Liver (tissue), 8 donors: ENCODE measurements at regions not wholly inside any gene's neighbourhood (a gene's known extent, or its start where the extent isn't known, plus 50 kb on each side); places are given as distances from the start of the nearest gene placed in this dataset.
A peak's percentile ranks its signal among the peaks of the same experiment; 100 is the strongest.

Experiments
- DNase-seq: peaks from one replicate; pipeline ENCODE4 v3.0.0-alpha.2; 2017; ENCODE audit warnings: low spot score
- H3K27ac ChIP-seq, 2 donors: one replicate each; pipeline ENCODE4 v1.7.0; 2013; ENCODE audit warnings: inconsistent platforms in 2 of 2, low read length in 2 of 2, control low read depth in 1 of 2, low read depth in 1 of 2, mild to moderate bottlenecking in 1 of 2
- H3K27me3 ChIP-seq, 4 donors: one replicate each; pipeline versions ENCODE4 v1.6.1 to v1.7.0; 2013; ENCODE audit warnings: low read length in 3 of 4, inconsistent platforms in 1 of 4, mild to moderate bottlenecking in 1 of 4, moderate library complexity in 1 of 4; ENCODE audit not compliant: control insufficient read depth in 4 of 4, insufficient read depth in 4 of 4
- H3K36me3 ChIP-seq, 4 donors: one replicate each; pipeline versions ENCODE4 v1.6.1 to v1.7.0; 2013; ENCODE audit warnings: low read length in 3 of 4, mild to moderate bottlenecking in 3 of 4, low read depth in 1 of 4, moderate library complexity in 1 of 4; ENCODE audit not compliant: control insufficient read depth in 4 of 4, insufficient read depth in 3 of 4
- H3K4me1 ChIP-seq, 4 donors: one replicate each; pipeline versions ENCODE4 v1.6.1 to v1.7.0; 2013; ENCODE audit warnings: low read length in 3 of 4, mild to moderate bottlenecking in 3 of 4, moderate library complexity in 1 of 4; ENCODE audit not compliant: control insufficient read depth in 4 of 4, insufficient read depth in 4 of 4
- H3K4me3 ChIP-seq, 3 donors: one replicate each; pipeline versions ENCODE4 v1.6.1 to v1.7.0; 2013; ENCODE audit warnings: low read length in 3 of 3, control low read depth in 1 of 3, low read depth in 1 of 3, mild to moderate bottlenecking in 1 of 3
- H3K9ac ChIP-seq, 2 donors: one replicate each; pipeline ENCODE4 v1.7.0; 2013; ENCODE audit warnings: low read length in 2 of 2, mild to moderate bottlenecking in 2 of 2, moderate library complexity in 2 of 2, control low read depth in 1 of 2, low read depth in 1 of 2
- H3K9me3 ChIP-seq, 4 donors: one replicate each; pipeline versions ENCODE4 v1.6.1 to v1.7.0; 2013; ENCODE audit warnings: low read length in 3 of 4; ENCODE audit not compliant: control insufficient read depth in 4 of 4
- CTCF ChIP-seq: fragments of 150-350 bp; IDR thresholded peaks from 2 replicates; pipeline ENCODE4 v1.5.1; 2017; ENCODE audit warnings: improper control_type of control experiment, low read depth, low read length; ENCODE audit not compliant: missing input control
- EGR1 ChIP-seq, 2 donors: IDR thresholded peaks; 2 replicates each; pipeline ENCODE4 v1.6.1; 2016 to 2018; ENCODE audit warnings: antibody characterized with exemption in 2 of 2, low read depth in 2 of 2
- FOXA1 ChIP-seq: IDR thresholded peaks from 2 replicates; pipeline ENCODE4 v1.6.1; 2016; ENCODE audit warnings: antibody characterized with exemption
- HNF4A ChIP-seq, 2 donors: conservative IDR thresholded peaks; 2 replicates each; pipeline ENCODE4 v1.6.1; 2016; ENCODE audit warnings: antibody characterized with exemption in 2 of 2, mild to moderate bottlenecking in 2 of 2
- JUND ChIP-seq, 2 donors: IDR thresholded peaks; 2 replicates each; pipeline ENCODE4 v1.6.1; 2016; ENCODE audit warnings: antibody characterized with exemption in 2 of 2
- MAX ChIP-seq: IDR thresholded peaks from 2 replicates; pipeline ENCODE4 v1.6.1; 2016; ENCODE audit warnings: antibody characterized with exemption
- NR2F2 ChIP-seq: IDR thresholded peaks from 2 replicates; pipeline ENCODE4 v1.6.1; 2016; ENCODE audit warnings: antibody characterized with exemption
- RAD21 ChIP-seq, 2 donors: IDR thresholded peaks; 2 replicates each; pipeline ENCODE4 v1.6.1; 2016; ENCODE audit warnings: antibody characterized with exemption in 2 of 2, mild to moderate bottlenecking in 2 of 2
- RXRA ChIP-seq, 2 donors: IDR thresholded peaks; 2 replicates each; pipeline ENCODE4 v1.6.1; 2017 to 2018; ENCODE audit warnings: antibody characterized with exemption in 2 of 2, mild to moderate bottlenecking in 1 of 2
- TAF1 ChIP-seq: conservative IDR thresholded peaks from 2 replicates; pipeline ENCODE4 v1.6.1; 2016; ENCODE audit warnings: antibody characterized with exemption, mild to moderate bottlenecking
- YY1 ChIP-seq: IDR thresholded peaks from 2 replicates; pipeline ENCODE4 v1.6.1; 2016; ENCODE audit warnings: antibody characterized with exemption, mild to moderate bottlenecking
- ZBTB33 ChIP-seq: IDR thresholded peaks from 2 replicates; pipeline ENCODE4 v1.6.1; 2016; ENCODE audit warnings: antibody characterized with exemption
- WGBS: extraction: QIAGEN DNeasy Blood & Tissue Kit; methylation state at CpG from one replicate; pipeline ENCODE4 v1.1.7; 2013; 5-methylcytosine and 5-hydroxymethylcytosine counted together
- TF ChIP-seq, protein P1 (sequence below): IDR thresholded peaks from 2 replicates; pipeline ENCODE4 v1.6.1; 2016; ENCODE audit warnings: antibody characterized with exemption, mild to moderate bottlenecking
- TF ChIP-seq, protein P2 (sequence below): IDR thresholded peaks from 2 replicates; pipeline ENCODE4 v1.6.1; 2016; ENCODE audit warnings: antibody characterized with exemption
- donor health status: healthy.
- donor health status: healthy.
- donor health status: healthy.
- donor health status: healthy.
- donor health status: healthy.

GRCh38 chr13:44207476-44207875 lies 166.1 kb upstream of the SERP2 start (continued):
- TF ChIP-seq HNF4A (conservative IDR thresholded peaks at IDR 0.05) (no peak), FOXA1 (no peak), YY1 (no peak), NR2F2 (no peak), RAD21 (IDR thresholded peaks at IDR 0.05) (no peak)
- TF ChIP-seq, protein P1, sequence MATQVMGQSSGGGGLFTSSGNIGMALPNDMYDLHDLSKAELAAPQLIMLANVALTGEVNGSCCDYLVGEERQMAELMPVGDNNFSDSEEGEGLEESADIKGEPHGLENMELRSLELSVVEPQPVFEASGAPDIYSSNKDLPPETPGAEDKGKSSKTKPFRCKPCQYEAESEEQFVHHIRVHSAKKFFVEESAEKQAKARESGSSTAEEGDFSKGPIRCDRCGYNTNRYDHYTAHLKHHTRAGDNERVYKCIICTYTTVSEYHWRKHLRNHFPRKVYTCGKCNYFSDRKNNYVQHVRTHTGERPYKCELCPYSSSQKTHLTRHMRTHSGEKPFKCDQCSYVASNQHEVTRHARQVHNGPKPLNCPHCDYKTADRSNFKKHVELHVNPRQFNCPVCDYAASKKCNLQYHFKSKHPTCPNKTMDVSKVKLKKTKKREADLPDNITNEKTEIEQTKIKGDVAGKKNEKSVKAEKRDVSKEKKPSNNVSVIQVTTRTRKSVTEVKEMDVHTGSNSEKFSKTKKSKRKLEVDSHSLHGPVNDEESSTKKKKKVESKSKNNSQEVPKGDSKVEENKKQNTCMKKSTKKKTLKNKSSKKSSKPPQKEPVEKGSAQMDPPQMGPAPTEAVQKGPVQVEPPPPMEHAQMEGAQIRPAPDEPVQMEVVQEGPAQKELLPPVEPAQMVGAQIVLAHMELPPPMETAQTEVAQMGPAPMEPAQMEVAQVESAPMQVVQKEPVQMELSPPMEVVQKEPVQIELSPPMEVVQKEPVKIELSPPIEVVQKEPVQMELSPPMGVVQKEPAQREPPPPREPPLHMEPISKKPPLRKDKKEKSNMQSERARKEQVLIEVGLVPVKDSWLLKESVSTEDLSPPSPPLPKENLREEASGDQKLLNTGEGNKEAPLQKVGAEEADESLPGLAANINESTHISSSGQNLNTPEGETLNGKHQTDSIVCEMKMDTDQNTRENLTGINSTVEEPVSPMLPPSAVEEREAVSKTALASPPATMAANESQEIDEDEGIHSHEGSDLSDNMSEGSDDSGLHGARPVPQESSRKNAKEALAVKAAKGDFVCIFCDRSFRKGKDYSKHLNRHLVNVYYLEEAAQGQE = no peak

DNA sequence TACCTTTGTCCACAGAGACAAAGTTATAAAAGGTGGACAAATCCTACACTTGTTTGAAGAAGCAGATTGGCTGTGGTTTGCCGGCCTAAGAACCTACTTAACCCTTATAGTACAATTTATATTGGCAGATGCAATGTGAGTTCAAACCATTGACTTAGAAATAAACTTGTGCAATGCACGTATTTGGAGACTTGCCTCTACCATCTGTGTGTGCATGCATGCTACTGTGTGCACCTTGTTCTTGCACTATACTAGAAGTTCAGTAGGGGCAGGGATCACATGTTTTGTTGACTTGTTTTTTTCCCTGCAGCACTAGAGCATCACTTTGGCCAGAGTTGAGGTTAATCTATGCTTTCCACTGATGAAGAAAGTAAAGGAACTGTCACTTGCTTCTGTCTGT lies 163.1 kb upstream of the SERP2 start:
- Histone ChIP-seq H3K4me1 (peaks cover 0 to 8% (median 3%) of the 10 kb centered on the region in 4 donors), H3K27me3 (no peaks in the 10 kb centered on the region), H3K36me3 (no peaks in the 10 kb centered on the region), H3K9ac (no peak overlapping the region), H3K27ac (no peak overlapping the region), H3K4me3 (no peak overlapping the region), H3K9me3 (peaks cover 0 to 3% (median 0%) of the 10 kb centered on the region in 4 donors)
- TF ChIP-seq FOXA1 (no peak), MAX (no peak), ZBTB33 (no peak), HNF4A (conservative IDR thresholded peaks at IDR 0.05) (peak in 1 of 2 donors; percentile 34), EGR1 (IDR thresholded peaks at IDR 0.05; ENCODE audit: low read depth in 2 of 2) (no peak), TAF1 (no peak), YY1 (no peak), JUND (IDR thresholded peaks at IDR 0.05) (no peak), RXRA (IDR thresholded peaks at IDR 0.05) (peak; percentile 30 to 56), NR2F2 (no peak), CTCF (no peak)
- TF ChIP-seq, protein P1 = no peak
- TF ChIP-seq, protein P2, sequence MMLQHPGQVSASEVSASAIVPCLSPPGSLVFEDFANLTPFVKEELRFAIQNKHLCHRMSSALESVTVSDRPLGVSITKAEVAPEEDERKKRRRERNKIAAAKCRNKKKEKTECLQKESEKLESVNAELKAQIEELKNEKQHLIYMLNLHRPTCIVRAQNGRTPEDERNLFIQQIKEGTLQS = no peak
- DNase-seq = no peak
- 40% methylated on average over 2 of the region's 2 CpGs for whole genome bisulfite sequencing
